HG03060 (cell line): ENCODE measurements at regions not wholly inside any gene's neighbourhood (a gene's known extent, or its start where the extent isn't known, plus 50 kb on each side); places are given as distances from the start of the nearest gene placed in this dataset.
A peak's percentile ranks its signal among the peaks of the same experiment; 100 is the strongest.

Experiments
- ATAC-seq: cut with Tn5 transposase; IDR thresholded peaks from one replicate; pipeline ENCODE4 v1.9.1; 2021; ENCODE audit warnings: low read depth, moderate number of reproducible peaks; ENCODE audit not compliant: unreplicated experiment

GRCh38 chr3:106014971-106015370, 146.2 kb upstream of the CBLB start:
- no peak for ATAC-seq

GRCh38 chr3:106018102-106018501, 149.3 kb upstream of the CBLB start:
- ATAC-seq = no peak

- ATAC-seq = no peak
These were observed 150.2 kb upstream of the CBLB start for GRCh38 chr3:106018929-106019550.

- no peak for ATAC-seq
These were observed 154.1 kb upstream of the CBLB start for GRCh38 chr3:106022913-106023312.

- no peak for ATAC-seq
These were observed 156.4 kb upstream of the CBLB start for GRCh38 chr3:106025151-106025722.

GRCh38 chr3:106029954-106030626, 161.3 kb upstream of the CBLB start:
- ATAC-seq = no peak

- no peak for ATAC-seq
These were observed 161.8 kb upstream of the CBLB start for GRCh38 chr3:106030627-106030963.

- ATAC-seq = no peak
These were observed 163.7 kb upstream of the CBLB start for GRCh38 chr3:106032479-106032878.

GRCh38 chr3:106033654-106034053, 164.8 kb upstream of the CBLB start:
- no peak for ATAC-seq

GRCh38 chr3:106034313-106034712, 165.5 kb upstream of the CBLB start:
- ATAC-seq = no peak

- no peak for ATAC-seq
These were observed 166.8 kb upstream of the CBLB start for GRCh38 chr3:106035619-106036018.

- no peak for ATAC-seq
These were observed 167.9 kb upstream of the CBLB start for GRCh38 chr3:106036696-106037095.

GRCh38 chr3:106047221-106047620, 178.4 kb upstream of the CBLB start:
- no peak for ATAC-seq

- ATAC-seq = no peak
These were observed 180.2 kb upstream of the CBLB start for GRCh38 chr3:106048946-106049481.

GRCh38 chr3:106049821-106050220, 181.0 kb upstream of the CBLB start:
- no peak for ATAC-seq

- no peak for ATAC-seq
These were observed 188.1 kb upstream of the CBLB start for GRCh38 chr3:106056931-106057330.

- ATAC-seq = no peak
These were observed 189.7 kb upstream of the CBLB start for GRCh38 chr3:106058475-106058874.

- ATAC-seq = no peak
These were observed 191.2 kb upstream of the CBLB start for GRCh38 chr3:106059953-106060517.

- ATAC-seq = no peak
These were observed 195.1 kb upstream of the CBLB start for GRCh38 chr3:106063909-106064308.

- no peak for ATAC-seq
These were observed 197.0 kb upstream of the CBLB start for GRCh38 chr3:106065831-106066230.

GRCh38 chr3:106067711-106068110, 198.9 kb upstream of the CBLB start:
- peak; percentile 59 for ATAC-seq

- ATAC-seq = no peak
These were observed 199.6 kb upstream of the CBLB start for GRCh38 chr3:106068381-106068780.
